HEK293 (cell line): ENCODE measurements at regions not wholly inside any gene's neighbourhood (a gene's known extent, or its start where the extent isn't known, plus 50 kb on each side); places are given as distances from the start of the nearest gene placed in this dataset.

Experiments
- CTCF ChIP-seq: fragments of 450-650 bp; formaldehyde crosslinking; IDR thresholded peaks from 2 replicates; pipeline ENCODE4 v1.5.1; 2016; ENCODE audit warnings: missing biosample characterization, missing genetic modification characterization
- GLI2 ChIP-seq: fragments of 450-650 bp; formaldehyde crosslinking; IDR thresholded peaks from 2 replicates; pipeline ENCODE4; 2017; ENCODE audit warnings: missing biosample characterization, missing genetic modification characterization, low read depth, borderline replicate concordance
- HOXA7 ChIP-seq: sonication (generic); formaldehyde crosslinking; IDR thresholded peaks from 2 replicates; pipeline ENCODE4 v1.8.1; 2022; ENCODE audit warnings: missing genetic modification reagents, borderline replicate concordance
- REPIN1 ChIP-seq: fragments of 450-650 bp; formaldehyde crosslinking; IDR thresholded peaks from 2 replicates; pipeline ENCODE4 v1.5.1; 2017; ENCODE audit warnings: missing biosample characterization, missing genetic modification characterization, low read depth
- SP7 ChIP-seq: fragments of 450-650 bp; formaldehyde crosslinking; IDR thresholded peaks from 2 replicates; pipeline ENCODE4 v1.5.1; 2016; ENCODE audit warnings: missing biosample characterization, missing genetic modification characterization
- YY1 ChIP-seq: fragments of 450-650 bp; formaldehyde crosslinking; IDR thresholded peaks from 2 replicates; pipeline ENCODE4 v1.5.1; 2018; ENCODE audit warnings: missing biosample characterization, missing genetic modification characterization
- ZNF184 ChIP-seq: fragments of 450-650 bp; IDR thresholded peaks from 2 replicates; pipeline ENCODE4 v1.5.1; 2018; ENCODE audit warnings: missing biosample characterization, mild to moderate bottlenecking, missing genetic modification characterization
- ZNF211 ChIP-seq: fragments of 450-650 bp; formaldehyde crosslinking; IDR thresholded peaks from 2 replicates; pipeline ENCODE4 v1.5.1; 2016; ENCODE audit warnings: low read depth, missing biosample characterization, missing genetic modification characterization
- ZNF223 ChIP-seq: fragments of 450-650 bp; formaldehyde crosslinking; IDR thresholded peaks from 2 replicates; pipeline ENCODE4 v1.5.1; 2016; ENCODE audit warnings: missing biosample characterization, missing genetic modification characterization
- ZNF274 ChIP-seq, 2 experiments: fragments of 200-500 bp in 1 of 2; fragments of 450-650 bp in 1 of 2; sonication (Bioruptor generic) in 1 of 2; formaldehyde crosslinking in 1 of 2; IDR thresholded peaks; 2 replicates each; pipeline versions ENCODE4 v1.5.1 to v1.6.1; 2014 to 2016; ENCODE audit warnings: borderline replicate concordance in 1 of 2, inconsistent platforms in 1 of 2, low read length in 1 of 2, missing biosample characterization in 1 of 2, missing genetic modification characterization in 1 of 2
- ZNF561 ChIP-seq: fragments of 450-650 bp; IDR thresholded peaks from 2 replicates; pipeline ENCODE4 v1.5.1; 2018; ENCODE audit warnings: missing biosample characterization, missing genetic modification characterization, borderline replicate concordance
- ZNF670 ChIP-seq: fragments of 450-650 bp; formaldehyde crosslinking; IDR thresholded peaks from 2 replicates; pipeline ENCODE4 v1.5.1; 2016; ENCODE audit warnings: missing biosample characterization, missing genetic modification characterization, low read depth
- ZSCAN30 ChIP-seq: fragments of 450-650 bp; IDR thresholded peaks from 2 replicates; pipeline ENCODE4 v1.5.1; 2018; ENCODE audit warnings: missing biosample characterization, mild to moderate bottlenecking, missing genetic modification characterization, moderate library complexity
- ZXDB ChIP-seq: fragments of 450-650 bp; formaldehyde crosslinking; IDR thresholded peaks from 2 replicates; pipeline ENCODE4 v1.5.1; 2016; ENCODE audit warnings: missing biosample characterization, missing genetic modification characterization

GRCh38 chr9:106069241-106069640, 374.9 kb downstream of the TMEM38B start:
- TF ChIP-seq CTCF: no peak
- no peak for TF ChIP-seq ZSCAN30 (tag by site-specific recombination)
- TF ChIP-seq ZXDB: no peak
- TF ChIP-seq GLI2 (tag by site-specific recombination): no peak
- TF ChIP-seq YY1: no peak
- no peak for TF ChIP-seq ZNF670
- no peak for TF ChIP-seq ZNF274 (IDR thresholded peaks at IDR 0.05; ENCODE audit: low read length)
- no peak for TF ChIP-seq ZNF274 (tag by site-specific recombination; IDR thresholded peaks at IDR 0.05; ENCODE audit: borderline replicate concordance)
- TF ChIP-seq HOXA7 (CRISPR knock-in tag): no peak
- TF ChIP-seq ZNF211 (tag by site-specific recombination): no peak
- no peak for TF ChIP-seq ZNF184 (tag by site-specific recombination)
- TF ChIP-seq ZNF561 (tag by site-specific recombination): no peak
- TF ChIP-seq REPIN1 (tag by site-specific recombination): no peak
- no peak for TF ChIP-seq SP7 (tag by site-specific recombination)
- no peak for TF ChIP-seq ZNF223
